ENCODE measurements at regions not wholly inside any gene's neighbourhood (a gene's known extent, or its start where the extent isn't known, plus 50 kb on each side); places are given as distances from the start of the nearest gene placed in this dataset.

GRCh38 chr9:108671176-108671575, 184.6 kb downstream of the ACTL7B start:
- no peaks in the 10 kb centered on the region for H4K20me1 ChIP-seq (ENCODE audit: insufficient read depth)
- H3K27me3 ChIP-seq (ENCODE audit: insufficient read depth, low read length): no peaks in the 10 kb centered on the region
- no peak overlapping the region for H2AFZ ChIP-seq (ENCODE audit: low read depth, low read length, poor library complexity, severe bottlenecking)
- H3K79me2 ChIP-seq (ENCODE audit: insufficient read depth, low read length): no peaks in the 10 kb centered on the region
- peaks cover 0 to 6% of the 10 kb centered on the region in 2 experiments; a peak in 1 of 4 replicates for H3K4me1 ChIP-seq (ENCODE audit: control insufficient read depth in 1 of 2, insufficient read depth in 2 of 2, low read length in 2 of 2)
- DNase-seq (ENCODE audit: low read depth, low spot score) (peak; percentile 33), ATAC-seq (peak; percentile 80)
- no peaks in the 10 kb centered on the region for H3K36me3 ChIP-seq (ENCODE audit: control insufficient read depth in 1 of 2, insufficient read depth in 2 of 2, low read length in 2 of 2)
- no peak overlapping the region for H3K9ac ChIP-seq (ENCODE audit: low read length)
- ChIA-PET CTCF (interaction anchor here (0.7 kb wide), 1 partner anchor 143 kb away, joined by 3 read pairs; no protein-coding TSS in a partner anchor), RAD21 (ENCODE audit: low non-redundant PET in 1 of 2, low total read pairs in 2 of 2, uncharacterized antibody in 2 of 2, unreplicated experiment in 2 of 2) (interaction anchor here (1.0 to 1.2 kb wide), 2 partner anchors 255 to 1249 kb away, joined by 3 read pairs; no protein-coding TSS in a partner anchor), POLR2A (no interaction called here)
- no peak overlapping the region for H3K27ac ChIP-seq (ENCODE audit: low read depth, low read length)
- intact Hi-C loops (cut with micrococcal nuclease): loop anchor here (2.0 to 5.0 kb wide), 2 partner anchors 1204 to 1248 kb away; no protein-coding TSS in a partner anchor
- H3K4me3 ChIP-seq (replicated peaks in 1 of 2; ENCODE audit: low read depth in 1 of 2, low read length in 2 of 2): no peak overlapping the region
- TF ChIP-seq POLR2AphosphoS5 (IDR thresholded peaks at IDR 0.05; ENCODE audit: low read depth, low read length) (no peak), EZH2phosphoT487 (IDR thresholded peaks at IDR 0.05; ENCODE audit: borderline replicate concordance) (no peak), RAD21 (IDR thresholded peaks at IDR 0.05; ENCODE audit: low read depth) (peak; percentile 90), CBX3 (IDR thresholded peaks at IDR 0.05; ENCODE audit: low read depth) (peak; percentile 31; the same call in 1 of the 2 replicates), CTCF (IDR thresholded peaks at IDR 0.05 in 2 of 3, conservative IDR thresholded peaks at IDR 0.05 in 1 of 3; ENCODE audit: borderline replicate concordance in 1 of 3, insufficient read depth in 1 of 3, low read depth in 2 of 3, low read length in 2 of 3) (peak; percentile 46 to 60 (median 48); a peak in 5 of 6 replicates), ATF3 (IDR thresholded peaks at IDR 0.05) (no peak), SP1 (IDR thresholded peaks at IDR 0.05; ENCODE audit: low read depth) (no peak)
- BruUV-seq (replicated peaks): no TSS peak
- H3K4me2 ChIP-seq (ENCODE audit: low read length): no peak overlapping the region
- no peaks in the 10 kb centered on the region for H3K9me3 ChIP-seq (ENCODE audit: control insufficient read depth in 1 of 2, insufficient read depth in 1 of 2, low read depth in 1 of 2, low read length in 2 of 2)
- no peaks in the 10 kb centered on the region for H3K9me2 ChIP-seq (ENCODE audit: insufficient read depth)

- H3K9me3 ChIP-seq (ENCODE audit: control insufficient read depth in 1 of 2, insufficient read depth in 1 of 2, low read depth in 1 of 2, low read length in 2 of 2): no peaks in the 10 kb centered on the region
- intact Hi-C loops (cut with micrococcal nuclease): no loop called here
- H3K79me2 ChIP-seq (ENCODE audit: insufficient read depth, low read length): no peaks in the 10 kb centered on the region
- no peaks in the 10 kb centered on the region for H4K20me1 ChIP-seq (ENCODE audit: insufficient read depth)
- peaks cover 0 to 6% of the 10 kb centered on the region in 2 experiments; a peak in 1 of 4 replicates for H3K4me1 ChIP-seq (ENCODE audit: control insufficient read depth in 1 of 2, insufficient read depth in 2 of 2, low read length in 2 of 2)
- no peaks in the 10 kb centered on the region for H3K27me3 ChIP-seq (ENCODE audit: insufficient read depth, low read length)
- POLR2A ChIA-PET: no interaction called here
- H3K4me3 ChIP-seq (replicated peaks in 1 of 2; ENCODE audit: low read depth in 1 of 2, low read length in 2 of 2): no peak overlapping the region
- no TSS peak for BruUV-seq (replicated peaks)
- no peaks in the 10 kb centered on the region for H3K36me3 ChIP-seq (ENCODE audit: control insufficient read depth in 1 of 2, insufficient read depth in 2 of 2, low read length in 2 of 2)
- H3K9me2 ChIP-seq (ENCODE audit: insufficient read depth): no peaks in the 10 kb centered on the region
- 0 out of 2 replicates have a peak overlapping the region, but pooled peaks have one; percentile 3 for H3K4me2 ChIP-seq (ENCODE audit: low read length)
- DNase-seq (ENCODE audit: low read depth, low spot score): no peak
- ATAC-seq: no peak
- no peak for TF ChIP-seq SIN3A (IDR thresholded peaks at IDR 0.05; ENCODE audit: low read depth)
- CTCF ChIA-PET: no interaction called here
- no peak overlapping the region for H2AFZ ChIP-seq (ENCODE audit: low read depth, low read length, poor library complexity, severe bottlenecking)
- no peak overlapping the region for H3K27ac ChIP-seq (ENCODE audit: low read depth, low read length)
- RAD21 ChIA-PET (ENCODE audit: low non-redundant PET in 1 of 2, low total read pairs in 2 of 2, uncharacterized antibody in 2 of 2, unreplicated experiment in 2 of 2): no interaction called here
- H3K9ac ChIP-seq (ENCODE audit: low read length): no peak overlapping the region
Observed at GRCh38 chr9:108668938-108669335, 186.8 kb downstream of the ACTL7B start.

Measured in HCT116 (cell line).